SK-N-SH treated with all-trans-retinoic acid at 6 μM for 48 hours (cell line): ENCODE measurements at regions not wholly inside any gene's neighbourhood (a gene's known extent, or its start where the extent isn't known, plus 50 kb on each side); places are given as distances from the start of the nearest gene placed in this dataset.
A peak's percentile ranks its signal among the peaks of the same experiment; 100 is the strongest.

ENCODE experiments used
- ATAC-seq: fragments of 200-7000 bp; cut with Tn5 transposase; 3 replicates; pipeline ENCODE4 v1.9.1; 2020; ENCODE audit warnings: mild to moderate bottlenecking, moderate library complexity
- ARNTL ChIP-seq: fragments of 450-650 bp; formaldehyde crosslinking; IDR thresholded peaks from 2 replicates; pipeline ENCODE4 v1.5.0; 2020; ENCODE audit warnings: low read depth, mild to moderate bottlenecking, moderate library complexity, borderline replicate concordance
- BACH2 ChIP-seq: fragments of 250-450 bp; sonication (Bioruptor Pico); IDR thresholded peaks from 2 replicates; pipeline ENCODE4 v1.9.0; 2021; ENCODE audit warnings: mild to moderate bottlenecking, borderline replicate concordance
- CSDC2 ChIP-seq: fragments of 250-450 bp; sonication (Bioruptor Pico); IDR thresholded peaks from 2 replicates; pipeline ENCODE4 v1.5.0; 2020; ENCODE audit warnings: mild to moderate bottlenecking, moderate library complexity
- ESRRG ChIP-seq: fragments of 250-450 bp; sonication (Bioruptor Pico); IDR thresholded peaks from 2 replicates; pipeline ENCODE4 v1.6.1; 2021; ENCODE audit warnings: mild to moderate bottlenecking
- ISL1 ChIP-seq: fragments of 250-450 bp; sonication (Bioruptor Pico); IDR thresholded peaks from 2 replicates; pipeline ENCODE4 v2.1.2; 2022; ENCODE audit warnings: mild to moderate bottlenecking, moderate library complexity
- OSR1 ChIP-seq: fragments of 250-450 bp; sonication (Bioruptor Pico); IDR thresholded peaks from 2 replicates; pipeline ENCODE4 v1.8.0; 2022; ENCODE audit warnings: moderate library complexity, mild to moderate bottlenecking, inconsistent platforms
- PPARA ChIP-seq: fragments of 250-450 bp; sonication (Bioruptor Pico); IDR thresholded peaks from 2 replicates; pipeline ENCODE4 v1.5.0; 2020; ENCODE audit warnings: mild to moderate bottlenecking, borderline replicate concordance
- SNAI2 ChIP-seq: fragments of 250-450 bp; sonication (Bioruptor Pico); IDR thresholded peaks from 2 replicates; pipeline ENCODE4 v1.5.0; 2020; ENCODE audit warnings: mild to moderate bottlenecking, moderate library complexity
- TCF4 ChIP-seq: fragments of 250-450 bp; sonication (Bioruptor Pico); IDR thresholded peaks from 2 replicates; pipeline ENCODE4 v1.8.0; 2021; ENCODE audit warnings: mild to moderate bottlenecking, moderate library complexity, borderline replicate concordance
- TOX ChIP-seq: fragments of 250-450 bp; sonication (Bioruptor Pico); IDR thresholded peaks from 2 replicates; pipeline ENCODE4 v1.8.0; 2021; ENCODE audit warnings: mild to moderate bottlenecking, moderate library complexity, borderline replicate concordance
- ZC3H10 ChIP-seq: fragments of 250-450 bp; sonication (Bioruptor Pico); IDR thresholded peaks from 2 replicates; pipeline ENCODE4 v1.5.1; 2021; ENCODE audit warnings: mild to moderate bottlenecking, moderate library complexity
- ZFP30 ChIP-seq: fragments of 450-650 bp; formaldehyde crosslinking; IDR thresholded peaks from 2 replicates; pipeline ENCODE4 v1.5.0; 2022; ENCODE audit warnings: mild to moderate bottlenecking, moderate library complexity
- ZNF565 ChIP-seq: fragments of 450-650 bp; formaldehyde crosslinking; conservative IDR thresholded peaks from 2 replicates; pipeline ENCODE4 v1.5.0; 2020; ENCODE audit warnings: low read depth, mild to moderate bottlenecking, moderate library complexity
- ZNF70 ChIP-seq: fragments of 450-650 bp; formaldehyde crosslinking; IDR thresholded peaks from 2 replicates; pipeline ENCODE4 v1.5.0; 2020; ENCODE audit warnings: mild to moderate bottlenecking, moderate library complexity
- ZNF8 ChIP-seq: fragments of 450-650 bp; formaldehyde crosslinking; IDR thresholded peaks from 2 replicates; pipeline ENCODE4 v1.5.0; 2020; ENCODE audit warnings: mild to moderate bottlenecking, moderate library complexity
- TF ChIP-seq, protein P1 (sequence below): fragments of 250-450 bp; sonication (Bioruptor Pico); IDR thresholded peaks from 2 replicates; pipeline ENCODE4 v1.5.1; 2021; ENCODE audit warnings: mild to moderate bottlenecking, moderate library complexity
- TF ChIP-seq, protein P2 (sequence below): fragments of 250-450 bp; sonication (Bioruptor Pico); IDR thresholded peaks from 2 replicates; pipeline ENCODE4 v1.8.0; 2020; ENCODE audit warnings: mild to moderate bottlenecking, moderate library complexity, borderline replicate concordance
- TF ChIP-seq, protein P3 (sequence below): fragments of 250-450 bp; sonication (Bioruptor Pico); IDR thresholded peaks from 2 replicates; pipeline ENCODE4 v1.5.0; 2020; ENCODE audit warnings: mild to moderate bottlenecking, moderate library complexity
- TF ChIP-seq, protein P4 (sequence below): fragments of 250-450 bp; sonication (Bioruptor Pico); IDR thresholded peaks from 2 replicates; pipeline ENCODE4 v1.5.1; 2020; ENCODE audit warnings: low read depth, mild to moderate bottlenecking, moderate library complexity
- TF ChIP-seq, protein P5 (sequence below): fragments of 250-450 bp; sonication (Bioruptor Pico); IDR thresholded peaks from 2 replicates; pipeline ENCODE4 v1.8.0; 2021; ENCODE audit warnings: low read depth, mild to moderate bottlenecking, moderate library complexity, borderline replicate concordance

DNA sequence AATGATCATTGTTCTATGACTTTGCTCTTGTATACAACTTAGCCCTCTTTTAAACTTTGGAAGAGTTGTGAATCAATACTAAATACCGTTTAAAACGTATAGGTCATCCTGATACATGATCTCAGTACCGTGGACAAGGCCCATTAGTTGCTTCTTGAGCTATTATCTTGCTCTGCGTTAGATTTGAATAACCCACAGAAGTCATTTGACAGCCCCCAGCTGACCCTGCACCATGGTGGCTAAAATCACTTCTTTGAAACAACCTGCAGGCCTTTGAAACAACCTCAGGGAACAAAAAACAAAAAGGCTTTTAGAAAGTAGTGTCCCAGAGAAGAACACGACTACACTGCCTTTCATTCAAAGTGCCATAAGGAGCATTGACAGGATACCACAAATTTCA is 473.0 kb upstream of the ADGRL2 start (continued):
- TF ChIP-seq, protein P1, sequence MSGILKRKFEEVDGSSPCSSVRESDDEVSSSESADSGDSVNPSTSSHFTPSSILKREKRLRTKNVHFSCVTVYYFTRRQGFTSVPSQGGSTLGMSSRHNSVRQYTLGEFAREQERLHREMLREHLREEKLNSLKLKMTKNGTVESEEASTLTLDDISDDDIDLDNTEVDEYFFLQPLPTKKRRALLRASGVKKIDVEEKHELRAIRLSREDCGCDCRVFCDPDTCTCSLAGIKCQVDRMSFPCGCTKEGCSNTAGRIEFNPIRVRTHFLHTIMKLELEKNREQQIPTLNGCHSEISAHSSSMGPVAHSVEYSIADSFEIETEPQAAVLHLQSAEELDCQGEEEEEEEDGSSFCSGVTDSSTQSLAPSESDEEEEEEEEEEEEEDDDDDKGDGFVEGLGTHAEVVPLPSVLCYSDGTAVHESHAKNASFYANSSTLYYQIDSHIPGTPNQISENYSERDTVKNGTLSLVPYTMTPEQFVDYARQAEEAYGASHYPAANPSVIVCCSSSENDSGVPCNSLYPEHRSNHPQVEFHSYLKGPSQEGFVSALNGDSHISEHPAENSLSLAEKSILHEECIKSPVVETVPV, result no peak
- no peak for TF ChIP-seq ZFP30 (CRISPR knock-in tag)
- TF ChIP-seq, all 23 proteins: peak for 0

DNA sequence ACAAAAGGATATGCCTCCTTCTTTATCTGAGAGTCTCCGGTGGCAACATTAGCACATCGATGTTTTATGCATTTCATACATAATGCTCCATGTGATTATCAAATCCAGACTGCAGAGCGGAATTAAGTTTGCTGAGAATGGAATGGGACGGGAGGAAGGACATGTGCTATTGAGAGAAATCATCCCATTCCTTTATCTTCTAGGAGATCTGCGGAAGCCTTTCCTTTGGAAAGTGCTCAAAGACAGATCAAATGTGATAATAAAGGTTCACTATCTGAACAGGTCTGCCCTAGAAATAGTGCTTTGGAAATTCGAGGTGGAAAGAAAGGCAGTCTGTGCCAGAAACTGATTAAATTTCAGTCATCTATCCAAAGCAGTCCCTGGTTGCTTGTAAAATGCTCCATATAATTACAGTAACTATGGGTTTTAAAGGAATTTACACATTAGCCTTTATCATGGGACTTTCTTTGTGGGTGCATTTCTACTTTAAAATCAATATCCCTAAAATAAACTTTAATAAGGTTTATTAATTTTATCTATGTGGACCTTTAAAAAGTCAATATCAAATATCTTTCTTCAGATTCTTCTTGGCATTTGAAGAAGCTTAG is 473.5 kb upstream of the ADGRL2 start:
- ATAC-seq, result no peak
- TF ChIP-seq, protein P2, sequence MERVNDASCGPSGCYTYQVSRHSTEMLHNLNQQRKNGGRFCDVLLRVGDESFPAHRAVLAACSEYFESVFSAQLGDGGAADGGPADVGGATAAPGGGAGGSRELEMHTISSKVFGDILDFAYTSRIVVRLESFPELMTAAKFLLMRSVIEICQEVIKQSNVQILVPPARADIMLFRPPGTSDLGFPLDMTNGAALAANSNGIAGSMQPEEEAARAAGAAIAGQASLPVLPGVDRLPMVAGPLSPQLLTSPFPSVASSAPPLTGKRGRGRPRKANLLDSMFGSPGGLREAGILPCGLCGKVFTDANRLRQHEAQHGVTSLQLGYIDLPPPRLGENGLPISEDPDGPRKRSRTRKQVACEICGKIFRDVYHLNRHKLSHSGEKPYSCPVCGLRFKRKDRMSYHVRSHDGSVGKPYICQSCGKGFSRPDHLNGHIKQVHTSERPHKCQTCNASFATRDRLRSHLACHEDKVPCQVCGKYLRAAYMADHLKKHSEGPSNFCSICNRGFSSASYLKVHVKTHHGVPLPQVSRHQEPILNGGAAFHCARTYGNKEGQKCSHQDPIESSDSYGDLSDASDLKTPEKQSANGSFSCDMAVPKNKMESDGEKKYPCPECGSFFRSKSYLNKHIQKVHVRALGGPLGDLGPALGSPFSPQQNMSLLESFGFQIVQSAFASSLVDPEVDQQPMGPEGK, result no peak
- TF ChIP-seq OSR1 (CRISPR knock-in tag) (no peak), TCF4 (CRISPR knock-in tag) (0 out of 2 replicates have a peak, but pooled peaks have one; percentile 21), CSDC2 (CRISPR knock-in tag) (no peak), TOX (no peak), ZFP30 (CRISPR knock-in tag) (no peak)

DNA sequence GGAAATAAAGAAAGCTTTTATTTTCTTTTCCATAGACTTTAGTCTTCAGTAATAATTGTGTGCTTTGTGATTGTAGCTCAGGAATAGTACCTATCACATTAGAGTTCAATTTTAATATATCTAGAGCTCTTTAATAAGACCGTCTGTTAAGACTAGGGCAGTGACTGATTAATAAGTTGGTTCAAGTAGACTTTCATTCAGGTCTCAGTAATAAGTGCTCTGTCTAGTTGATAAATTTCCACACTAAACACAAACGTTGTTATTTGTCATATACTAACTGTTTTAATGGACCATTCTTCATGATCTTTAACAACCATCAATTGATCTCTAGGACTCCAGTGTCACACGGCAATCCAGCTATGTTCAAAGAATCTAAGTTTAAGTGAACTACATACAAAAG is 474.5 kb upstream of the ADGRL2 start:
- no peak for TF ChIP-seq ARNTL
- no peak for TF ChIP-seq ESRRG
- TF ChIP-seq, protein P3, sequence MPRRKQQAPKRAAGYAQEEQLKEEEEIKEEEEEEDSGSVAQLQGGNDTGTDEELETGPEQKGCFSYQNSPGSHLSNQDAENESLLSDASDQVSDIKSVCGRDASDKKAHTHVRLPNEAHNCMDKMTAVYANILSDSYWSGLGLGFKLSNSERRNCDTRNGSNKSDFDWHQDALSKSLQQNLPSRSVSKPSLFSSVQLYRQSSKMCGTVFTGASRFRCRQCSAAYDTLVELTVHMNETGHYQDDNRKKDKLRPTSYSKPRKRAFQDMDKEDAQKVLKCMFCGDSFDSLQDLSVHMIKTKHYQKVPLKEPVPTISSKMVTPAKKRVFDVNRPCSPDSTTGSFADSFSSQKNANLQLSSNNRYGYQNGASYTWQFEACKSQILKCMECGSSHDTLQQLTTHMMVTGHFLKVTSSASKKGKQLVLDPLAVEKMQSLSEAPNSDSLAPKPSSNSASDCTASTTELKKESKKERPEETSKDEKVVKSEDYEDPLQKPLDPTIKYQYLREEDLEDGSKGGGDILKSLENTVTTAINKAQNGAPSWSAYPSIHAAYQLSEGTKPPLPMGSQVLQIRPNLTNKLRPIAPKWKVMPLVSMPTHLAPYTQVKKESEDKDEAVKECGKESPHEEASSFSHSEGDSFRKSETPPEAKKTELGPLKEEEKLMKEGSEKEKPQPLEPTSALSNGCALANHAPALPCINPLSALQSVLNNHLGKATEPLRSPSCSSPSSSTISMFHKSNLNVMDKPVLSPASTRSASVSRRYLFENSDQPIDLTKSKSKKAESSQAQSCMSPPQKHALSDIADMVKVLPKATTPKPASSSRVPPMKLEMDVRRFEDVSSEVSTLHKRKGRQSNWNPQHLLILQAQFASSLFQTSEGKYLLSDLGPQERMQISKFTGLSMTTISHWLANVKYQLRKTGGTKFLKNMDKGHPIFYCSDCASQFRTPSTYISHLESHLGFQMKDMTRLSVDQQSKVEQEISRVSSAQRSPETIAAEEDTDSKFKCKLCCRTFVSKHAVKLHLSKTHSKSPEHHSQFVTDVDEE (CRISPR knock-in tag), result no peak
- TF ChIP-seq ZC3H10, result no peak
- no peak for TF ChIP-seq SNAI2 (CRISPR knock-in tag)
- TF ChIP-seq, protein P2, result no peak
- TF ChIP-seq, protein P1, result no peak
- ATAC-seq, result no peak

DNA sequence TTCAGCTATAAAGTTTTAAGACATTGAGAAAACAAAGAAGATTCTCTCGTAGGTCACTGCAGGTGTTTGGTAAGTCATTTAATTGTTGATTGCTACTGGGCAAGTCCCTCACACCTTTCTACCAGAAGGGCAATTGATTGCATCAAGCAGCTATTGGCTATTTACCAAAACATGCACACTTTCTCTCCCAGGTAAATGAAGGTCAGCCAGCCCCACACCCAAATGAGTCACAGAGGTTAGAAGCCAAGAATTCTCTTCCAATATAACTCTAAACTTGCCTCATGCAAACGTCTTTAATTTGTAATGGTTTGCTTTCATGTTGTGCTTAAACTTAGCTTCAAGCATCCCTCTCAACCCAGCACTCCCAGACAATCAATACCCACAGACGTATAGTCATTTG is 475.3 kb upstream of the ADGRL2 start:
- TF ChIP-seq PPARA (CRISPR knock-in tag) (no peak), SNAI2 (CRISPR knock-in tag) (no peak), ZNF8 (CRISPR knock-in tag) (no peak), BACH2 (CRISPR knock-in tag) (no peak), ZFP30 (CRISPR knock-in tag) (no peak), ISL1 (CRISPR knock-in tag) (no peak), ZNF70 (CRISPR knock-in tag) (no peak), ZNF565 (CRISPR knock-in tag) (no peak), TCF4 (CRISPR knock-in tag) (no peak)
- TF ChIP-seq, protein P4, sequence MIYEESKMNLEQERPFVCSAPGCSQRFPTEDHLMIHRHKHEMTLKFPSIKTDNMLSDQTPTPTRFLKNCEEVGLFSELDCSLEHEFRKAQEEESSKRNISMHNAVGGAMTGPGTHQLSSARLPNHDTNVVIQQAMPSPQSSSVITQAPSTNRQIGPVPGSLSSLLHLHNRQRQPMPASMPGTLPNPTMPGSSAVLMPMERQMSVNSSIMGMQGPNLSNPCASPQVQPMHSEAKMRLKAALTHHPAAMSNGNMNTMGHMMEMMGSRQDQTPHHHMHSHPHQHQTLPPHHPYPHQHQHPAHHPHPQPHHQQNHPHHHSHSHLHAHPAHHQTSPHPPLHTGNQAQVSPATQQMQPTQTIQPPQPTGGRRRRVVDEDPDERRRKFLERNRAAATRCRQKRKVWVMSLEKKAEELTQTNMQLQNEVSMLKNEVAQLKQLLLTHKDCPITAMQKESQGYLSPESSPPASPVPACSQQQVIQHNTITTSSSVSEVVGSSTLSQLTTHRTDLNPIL (CRISPR knock-in tag), result no peak
- TF ChIP-seq, protein P5, sequence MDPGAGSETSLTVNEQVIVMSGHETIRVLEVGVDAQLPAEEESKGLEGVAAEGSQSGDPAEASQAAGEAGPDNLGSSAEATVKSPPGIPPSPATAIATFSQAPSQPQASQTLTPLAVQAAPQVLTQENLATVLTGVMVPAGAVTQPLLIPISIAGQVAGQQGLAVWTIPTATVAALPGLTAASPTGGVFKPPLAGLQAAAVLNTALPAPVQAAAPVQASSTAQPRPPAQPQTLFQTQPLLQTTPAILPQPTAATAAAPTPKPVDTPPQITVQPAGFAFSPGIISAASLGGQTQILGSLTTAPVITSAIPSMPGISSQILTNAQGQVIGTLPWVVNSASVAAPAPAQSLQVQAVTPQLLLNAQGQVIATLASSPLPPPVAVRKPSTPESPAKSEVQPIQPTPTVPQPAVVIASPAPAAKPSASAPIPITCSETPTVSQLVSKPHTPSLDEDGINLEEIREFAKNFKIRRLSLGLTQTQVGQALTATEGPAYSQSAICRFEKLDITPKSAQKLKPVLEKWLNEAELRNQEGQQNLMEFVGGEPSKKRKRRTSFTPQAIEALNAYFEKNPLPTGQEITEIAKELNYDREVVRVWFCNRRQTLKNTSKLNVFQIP (CRISPR knock-in tag), result no peak
- TF ChIP-seq, protein P2, result no peak
- TF ChIP-seq, all 23 proteins: peak for 0
- ATAC-seq, result no peak
